SJSA1 (cell line): ENCODE measurements at regions not wholly inside any gene's neighbourhood (a gene's known extent, or its start where the extent isn't known, plus 50 kb on each side); places are given as distances from the start of the nearest gene placed in this dataset.
A peak's percentile ranks its signal among the peaks of the same experiment; 100 is the strongest.
"Not testable (repeated sequence)": the region's sequence is repeated elsewhere in the genome, so short reads cannot be mapped to it uniquely, and the experiment has no call there.

Source experiments
- DNase-seq, 2 experiments: peaks; one replicate each; pipeline ENCODE4 v3.0.0-alpha.2; 2015 to 2020; ENCODE audit warnings: low spot score in 2 of 2, low read depth in 1 of 2
- H3K27ac ChIP-seq: fragments of 250-450 bp; sonication (Bioruptor Pico); 2 replicates; pipeline ENCODE4 v1.5.1; 2020; ENCODE audit warnings: mild to moderate bottlenecking, moderate library complexity
- H3K27me3 ChIP-seq: fragments of 250-450 bp; sonication (Bioruptor Pico); replicated peaks from 2 replicates; pipeline ENCODE4 v1.5.1; 2020; ENCODE audit warnings: mild to moderate bottlenecking, moderate library complexity
- H3K36me3 ChIP-seq: fragments of 250-450 bp; sonication (Bioruptor Pico); 2 replicates; pipeline ENCODE4 v1.5.1; 2020; ENCODE audit warnings: mild to moderate bottlenecking
- H3K4me1 ChIP-seq: fragments of 250-450 bp; sonication (Bioruptor Pico); replicated peaks from 2 replicates; pipeline ENCODE4 v1.6.1; 2021; ENCODE audit warnings: mild to moderate bottlenecking
- H3K4me3 ChIP-seq: fragments of 250-450 bp; sonication (Bioruptor Pico); 2 replicates; pipeline ENCODE4 v1.5.1; 2020; ENCODE audit warnings: mild to moderate bottlenecking
- H3K9me3 ChIP-seq: fragments of 250-450 bp; sonication (Bioruptor Pico); replicated peaks from 2 replicates; pipeline ENCODE4 v1.5.1; 2020; ENCODE audit warnings: mild to moderate bottlenecking

DNA sequence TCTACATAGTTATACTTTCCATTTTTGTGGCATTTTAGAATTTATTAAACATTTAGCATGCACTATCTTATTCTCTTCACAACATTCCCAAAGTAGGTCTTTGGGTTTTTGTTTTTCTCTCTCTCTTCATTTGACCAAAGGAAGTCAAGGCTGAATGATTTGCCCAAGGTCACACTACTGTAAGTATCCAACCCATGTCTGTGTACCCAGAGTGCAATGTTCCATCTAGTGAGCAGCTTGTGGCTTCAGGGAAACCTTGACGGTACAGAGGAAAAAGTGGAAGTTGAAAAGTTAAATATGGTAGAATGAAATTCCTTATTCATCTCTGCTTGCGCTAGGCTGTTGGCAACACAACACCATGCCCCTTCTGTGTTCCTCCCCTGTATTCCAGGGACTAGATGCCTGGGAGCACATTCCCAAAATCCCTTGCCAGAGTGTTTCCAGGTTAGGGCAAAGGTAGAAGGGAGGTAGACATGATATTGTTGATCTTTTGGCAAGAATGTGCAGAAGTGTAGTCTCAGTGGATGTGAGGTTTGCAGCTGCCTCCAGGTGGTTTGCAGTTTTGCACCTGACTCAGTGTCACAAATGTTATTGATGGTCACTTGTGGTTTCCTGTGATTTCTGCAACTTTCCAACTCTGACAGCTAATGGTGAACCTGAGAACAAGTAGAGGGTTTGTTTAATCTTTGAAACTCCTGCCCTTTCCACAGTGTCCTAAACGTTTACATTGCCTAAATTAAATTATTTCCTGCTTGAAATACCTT, 196.7 kb downstream of the RMST start:
- Histone ChIP-seq H3K36me3 (no peaks in the 10 kb centered on the region), H3K4me3 (no peak overlapping the region), H3K9me3 (no peaks in the 10 kb centered on the region), H3K27ac (no peak overlapping the region), H3K27me3 (no peaks in the 10 kb centered on the region), H3K4me1 (no peaks in the 10 kb centered on the region)
- no peak for DNase-seq

- no peak overlapping the region for H3K27ac ChIP-seq
- H3K36me3 ChIP-seq = no peaks in the 10 kb centered on the region
- H3K9me3 ChIP-seq = no peaks in the 10 kb centered on the region
- H3K27me3 ChIP-seq = no peaks in the 10 kb centered on the region
- DNase-seq = no peak
- H3K4me1 ChIP-seq = no peaks in the 10 kb centered on the region
- no peak overlapping the region for H3K4me3 ChIP-seq
These were observed 203.7 kb downstream of the RMST start for GRCh38 chr12:97666263-97666662.

GRCh38 chr12:97672870-97673269, 210.3 kb downstream of the RMST start:
- no peak for DNase-seq
- no peaks in the 10 kb centered on the region for H3K4me1 ChIP-seq
- no peak overlapping the region for H3K27ac ChIP-seq
- H3K27me3 ChIP-seq = no peaks in the 10 kb centered on the region
- no peaks in the 10 kb centered on the region for H3K36me3 ChIP-seq
- no peaks in the 10 kb centered on the region for H3K9me3 ChIP-seq
- H3K4me3 ChIP-seq = no peak overlapping the region

- no peak overlapping the region for H3K27ac ChIP-seq
These were observed 218.1 kb downstream of the RMST start for GRCh38 chr12:97680751-97681150.

DNA sequence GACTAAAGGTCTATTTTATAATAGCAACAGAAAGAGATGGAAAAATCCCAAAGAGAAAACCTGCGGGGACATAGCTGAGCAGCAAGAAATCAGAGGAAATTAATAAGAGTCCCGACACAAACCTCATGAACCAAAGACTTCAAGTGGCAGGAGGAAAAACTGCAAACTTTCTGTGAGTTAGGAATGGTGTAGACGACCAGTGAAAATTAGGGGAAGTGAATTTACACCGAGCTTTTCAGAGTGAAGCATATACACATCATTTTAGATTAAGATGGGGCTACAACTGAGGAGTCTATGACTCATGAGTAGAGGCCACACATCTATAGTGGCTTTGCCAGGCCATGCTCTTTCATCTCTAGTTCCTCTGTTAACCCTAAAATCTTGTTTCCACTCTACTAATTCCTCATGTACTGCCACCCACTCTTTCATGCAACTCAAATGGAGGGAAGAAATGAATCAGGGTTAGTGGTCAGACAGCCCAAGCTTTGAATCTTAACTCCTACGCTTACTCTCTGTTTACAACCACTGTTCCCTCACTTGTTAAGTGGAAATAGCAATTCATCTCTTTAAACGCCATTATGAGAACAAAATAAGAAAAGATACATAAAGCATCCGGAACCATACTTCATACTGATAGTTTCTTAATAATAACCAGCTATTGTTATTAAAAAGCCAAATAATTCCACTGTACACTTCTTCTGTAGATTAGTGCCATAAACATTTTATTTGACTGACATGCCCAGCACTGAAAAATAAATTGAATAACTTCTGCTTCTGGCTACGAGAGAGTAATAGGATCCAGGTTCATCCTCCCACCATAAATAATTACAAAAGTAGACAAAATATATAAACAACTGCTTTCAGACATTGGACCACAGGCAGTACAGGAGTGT, 219.3 kb downstream of the RMST start:
- H3K4me1 ChIP-seq = no peaks in the 10 kb centered on the region
- H3K27ac ChIP-seq = no peak overlapping the region
- no peaks in the 10 kb centered on the region for H3K27me3 ChIP-seq
- DNase-seq = no peak
- no peak overlapping the region for H3K4me3 ChIP-seq
- no peaks in the 10 kb centered on the region for H3K9me3 ChIP-seq
- H3K36me3 ChIP-seq = no peaks in the 10 kb centered on the region

More at GRCh38 chr12:97680751-97681150, 218.1 kb downstream of the RMST start:
- Histone ChIP-seq H3K36me3 (no peaks in the 10 kb centered on the region), H3K4me1 (no peaks in the 10 kb centered on the region), H3K4me3 (no peak overlapping the region), H3K9me3 (no peaks in the 10 kb centered on the region), H3K27me3 (no peaks in the 10 kb centered on the region)
- no peak for DNase-seq

- DNase-seq = no peak
- H3K27ac ChIP-seq = no peak overlapping the region
- H3K4me3 ChIP-seq = no peak overlapping the region
- H3K36me3 ChIP-seq = no peaks in the 10 kb centered on the region
- H3K9me3 ChIP-seq = no peaks in the 10 kb centered on the region
- no peaks in the 10 kb centered on the region for H3K27me3 ChIP-seq
- H3K4me1 ChIP-seq = no peaks in the 10 kb centered on the region
These were observed 222.8 kb downstream of the RMST start for GRCh38 chr12:97685360-97685759.

DNA sequence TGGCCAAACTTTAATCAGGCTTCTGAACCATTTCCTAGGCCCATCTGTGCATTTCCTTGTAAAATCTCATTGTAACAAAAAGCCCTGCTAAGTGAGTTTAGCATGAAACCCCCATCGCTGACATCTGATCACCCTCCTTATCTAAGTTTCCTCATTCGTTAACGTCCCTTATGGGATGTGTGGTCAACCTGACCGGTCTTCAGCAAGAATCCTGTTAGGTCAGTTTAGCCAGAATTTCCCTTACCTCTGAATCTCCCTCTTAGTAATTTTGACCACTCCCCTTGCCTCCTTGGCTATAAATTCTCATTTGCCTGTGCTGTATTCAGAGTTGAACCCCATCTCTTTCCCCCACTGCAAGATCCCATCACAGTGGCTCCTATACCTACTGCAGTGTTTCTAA, 239.3 kb downstream of the RMST start:
- H3K27me3 ChIP-seq = no peaks in the 10 kb centered on the region
- no peak for DNase-seq
- H3K9me3 ChIP-seq = no peaks in the 10 kb centered on the region

GRCh38 chr12:97711392-97711791, 248.8 kb downstream of the RMST start:
- no peak for DNase-seq
- H3K36me3 ChIP-seq = no peaks in the 10 kb centered on the region
- H3K4me3 ChIP-seq = no peak overlapping the region
- H3K27me3 ChIP-seq = no peaks in the 10 kb centered on the region
- no peaks in the 10 kb centered on the region for H3K4me1 ChIP-seq
- H3K9me3 ChIP-seq = no peaks in the 10 kb centered on the region
- no peak overlapping the region for H3K27ac ChIP-seq

More for the DNA sequence above, 239.3 kb downstream of the RMST start:
- no peaks in the 10 kb centered on the region for H3K36me3 ChIP-seq
- no peak overlapping the region for H3K4me3 ChIP-seq
- no peaks in the 10 kb centered on the region for H3K4me1 ChIP-seq
- no peak overlapping the region for H3K27ac ChIP-seq

DNA sequence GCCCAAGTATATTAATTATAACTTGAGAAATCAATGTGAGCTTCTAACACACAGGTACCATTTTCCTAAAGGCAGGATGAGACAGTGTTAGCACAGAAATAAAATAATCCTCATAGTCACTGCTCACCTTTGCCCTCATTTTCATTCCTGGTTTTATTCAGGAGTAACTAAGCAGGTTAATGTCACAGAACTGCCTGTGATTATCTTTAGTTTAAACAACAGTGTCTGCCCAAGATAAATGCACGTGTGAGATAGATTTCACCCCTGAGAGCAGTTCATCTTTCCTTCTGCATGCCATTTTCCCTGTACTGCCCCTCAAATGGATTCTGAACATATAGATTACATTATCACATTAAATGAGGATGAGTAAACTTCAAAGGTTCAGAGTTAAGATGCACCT, 250.7 kb downstream of the RMST start:
- Histone ChIP-seq H3K36me3 (no peaks in the 10 kb centered on the region), H3K27ac (no peak overlapping the region), H3K4me3 (no peak overlapping the region), H3K9me3 (no peaks in the 10 kb centered on the region), H3K27me3 (no peaks in the 10 kb centered on the region), H3K4me1 (no peaks in the 10 kb centered on the region)
- DNase-seq = no peak

DNA sequence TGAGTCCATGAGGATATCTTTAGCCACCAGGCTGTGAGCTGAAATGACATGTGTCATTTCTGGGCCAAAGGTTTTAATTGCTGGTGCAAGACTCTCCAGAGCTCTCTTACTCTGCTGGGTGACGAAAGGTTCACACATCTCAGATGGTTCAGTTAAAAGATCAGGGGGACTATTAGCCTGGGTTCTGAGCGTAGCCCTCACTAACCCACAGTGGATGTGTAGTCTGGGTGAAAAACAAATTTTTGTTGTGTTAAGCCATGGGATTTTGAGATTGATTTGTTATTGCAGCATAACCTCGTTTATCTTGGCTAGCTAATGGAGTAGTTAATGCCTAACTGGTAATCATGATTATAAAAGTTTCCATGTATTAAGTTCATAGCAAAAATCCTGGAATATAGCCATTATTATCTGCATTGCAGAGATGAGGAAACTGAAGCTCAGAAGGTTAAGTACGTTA, 251.5 kb downstream of the RMST start:
- Histone ChIP-seq H3K27me3 (no peaks in the 10 kb centered on the region), H3K4me1 (no peaks in the 10 kb centered on the region), H3K27ac (no peak overlapping the region), H3K9me3 (no peaks in the 10 kb centered on the region), H3K4me3 (no peak overlapping the region), H3K36me3 (no peaks in the 10 kb centered on the region)
- no peak for DNase-seq

DNA sequence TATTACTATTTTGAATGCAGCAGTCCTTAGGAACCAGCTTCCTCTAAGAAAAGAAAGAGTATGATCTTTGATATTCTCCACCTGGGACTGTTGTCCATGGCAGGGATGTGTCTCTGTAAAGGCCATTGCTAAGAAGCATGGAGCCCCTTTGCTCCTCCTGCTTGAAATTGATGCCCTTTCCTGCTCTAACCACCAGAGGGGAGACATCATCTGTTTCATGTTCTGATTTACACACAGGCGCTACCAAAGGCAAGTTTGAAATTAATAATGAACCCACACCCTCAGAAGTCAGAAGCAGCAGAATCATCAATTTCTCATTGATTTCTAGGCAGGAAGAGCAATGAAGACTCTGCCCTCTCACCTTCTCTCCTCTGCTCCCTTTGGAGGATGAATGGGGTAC, 253.8 kb downstream of the RMST start:
- Histone ChIP-seq H3K36me3 (no peaks in the 10 kb centered on the region), H3K9me3 (no peaks in the 10 kb centered on the region), H3K27me3 (no peaks in the 10 kb centered on the region), H3K27ac (no peak overlapping the region), H3K4me3 (no peak overlapping the region), H3K4me1 (no peaks in the 10 kb centered on the region)
- peak in 1 of 2 experiments; percentile 1 for DNase-seq

DNA sequence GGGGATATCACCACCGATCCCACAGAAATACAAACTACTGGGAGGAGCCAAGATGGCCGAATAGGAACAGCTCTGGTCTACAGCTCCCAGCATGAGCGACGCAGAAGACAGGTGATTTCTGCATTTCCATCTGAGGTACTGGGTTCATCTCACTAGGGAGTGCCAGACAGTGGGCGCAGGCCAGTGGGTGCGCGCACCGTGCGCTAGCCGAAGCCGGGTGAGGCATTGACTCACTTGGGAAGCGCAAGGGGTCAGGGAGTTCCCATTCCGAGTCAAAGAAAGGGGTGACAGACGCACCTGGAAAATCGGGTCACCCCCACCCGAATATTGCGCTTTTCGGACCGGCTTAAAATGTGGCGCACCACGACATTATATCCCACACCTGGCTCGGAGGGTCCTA, 261.2 kb downstream of the RMST start:
- not testable (repeated sequence) for H3K4me3 ChIP-seq, H3K36me3 ChIP-seq, H3K27me3 ChIP-seq, H3K4me1 ChIP-seq, H3K9me3 ChIP-seq, H3K27ac ChIP-seq, DNase-seq

GRCh38 chr12:97745406-97746101, 282.9 kb downstream of the RMST start:
- Histone ChIP-seq H3K27ac (no peak overlapping the region), H3K9me3 (no peaks in the 10 kb centered on the region), H3K4me3 (no peak overlapping the region), H3K4me1 (no peaks in the 10 kb centered on the region), H3K36me3 (no peaks in the 10 kb centered on the region), H3K27me3 (no peaks in the 10 kb centered on the region)
- DNase-seq = no peak

GRCh38 chr12:97748298-97748697, 285.7 kb downstream of the RMST start:
- H3K4me3 ChIP-seq = no peak overlapping the region
- no peaks in the 10 kb centered on the region for H3K9me3 ChIP-seq
- H3K36me3 ChIP-seq = no peaks in the 10 kb centered on the region
- H3K27me3 ChIP-seq = no peaks in the 10 kb centered on the region
- H3K27ac ChIP-seq = no peak overlapping the region
- DNase-seq = no peak
- no peaks in the 10 kb centered on the region for H3K4me1 ChIP-seq
